ENCODE measurements at regions not wholly inside any gene's neighbourhood (a gene's known extent, or its start where the extent isn't known, plus 50 kb on each side); places are given as distances from the start of the nearest gene placed in this dataset.

DNA sequence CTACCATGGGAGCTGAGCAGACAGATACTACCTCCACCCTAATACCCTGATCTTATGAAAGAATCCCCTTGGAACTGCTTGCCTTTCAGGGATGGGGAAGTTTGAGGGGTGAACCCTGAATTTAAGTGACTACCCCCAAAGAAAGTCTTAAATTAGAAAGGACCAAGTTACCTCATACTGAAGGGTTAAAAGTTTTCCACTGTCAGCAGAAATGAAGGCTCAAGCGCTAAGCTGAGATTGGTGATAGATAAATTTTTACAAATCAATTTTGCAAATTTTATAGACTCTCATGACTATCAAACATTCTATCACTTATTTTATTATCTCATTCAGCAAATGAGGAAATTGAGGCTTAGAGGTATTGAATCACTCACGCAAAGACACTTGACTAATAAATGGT is 233.2 kb upstream of the THSD7B start (continued):
- TF ChIP-seq ZNF843 (tag by site-specific recombination; IDR thresholded peaks at IDR 0.05) (no peak), SP2 (tag by site-specific recombination; IDR thresholded peaks at IDR 0.05) (no peak), ZNF366 (tag by site-specific recombination; conservative IDR thresholded peaks at IDR 0.05) (no peak), ZNF837 (tag by site-specific recombination; IDR thresholded peaks at IDR 0.05) (no peak), ZNF549 (tag by site-specific recombination; IDR thresholded peaks at IDR 0.05) (no peak), ZBTB11 (tag by site-specific recombination; conservative IDR thresholded peaks at IDR 0.05; ENCODE audit: low read depth) (no peak), FEZF1 (tag by site-specific recombination; IDR thresholded peaks at IDR 0.05) (no peak), BCL11B (tag by site-specific recombination; IDR thresholded peaks at IDR 0.05; ENCODE audit: low read depth) (no peak), ZBTB48 (tag by site-specific recombination; IDR thresholded peaks at IDR 0.05) (no peak), ZNF26 (tag by site-specific recombination; IDR thresholded peaks at IDR 0.05) (no peak), ZNF548 (tag by site-specific recombination; IDR thresholded peaks at IDR 0.05) (no peak)

GRCh38 chr2:136531731-136532130 is 233.6 kb upstream of the THSD7B start:
- Histone ChIP-seq H3K27ac (ENCODE audit: extremely low read depth, low read depth, low read length) (no peak overlapping the region), H3K9me3 (ENCODE audit: control insufficient read depth, insufficient read depth, low read depth, low read length) (no peaks in the 10 kb centered on the region), H3K4me3 (ENCODE audit: low read depth, low read length) (no peak overlapping the region), H3K4me1 (ENCODE audit: control insufficient read depth, insufficient read depth, low read length) (no peaks in the 10 kb centered on the region), H3K36me3 (ENCODE audit: control insufficient read depth in 2 of 2, insufficient read depth in 1 of 2, low read length in 2 of 2) (no peaks in the 10 kb centered on the region)
- CTCF ChIA-PET: interaction anchor here (0.6 kb wide), 1 partner anchor 770 kb away, joined by 4 read pairs; no protein-coding TSS in a partner anchor
- POLR2A ChIA-PET: no interaction called here
- TF ChIP-seq ZNF776 (tag by site-specific recombination; IDR thresholded peaks at IDR 0.05; ENCODE audit: borderline replicate concordance) (no peak), ZNF629 (tag by site-specific recombination; IDR thresholded peaks at IDR 0.05) (no peak), BCL11B (tag by site-specific recombination; IDR thresholded peaks at IDR 0.05; ENCODE audit: low read depth) (no peak), ZNF391 (tag by site-specific recombination; IDR thresholded peaks at IDR 0.05; ENCODE audit: borderline replicate concordance, low read depth) (no peak), ZNF645 (tag by site-specific recombination; IDR thresholded peaks at IDR 0.05) (no peak), ZNF266 (tag by site-specific recombination; IDR thresholded peaks at IDR 0.05; ENCODE audit: low read depth) (no peak), KLF10 (tag by site-specific recombination; IDR thresholded peaks at IDR 0.05) (no peak), ZNF132 (tag by site-specific recombination; IDR thresholded peaks at IDR 0.05; ENCODE audit: borderline replicate concordance) (no peak)
- TF ChIP-seq, protein P1, sequence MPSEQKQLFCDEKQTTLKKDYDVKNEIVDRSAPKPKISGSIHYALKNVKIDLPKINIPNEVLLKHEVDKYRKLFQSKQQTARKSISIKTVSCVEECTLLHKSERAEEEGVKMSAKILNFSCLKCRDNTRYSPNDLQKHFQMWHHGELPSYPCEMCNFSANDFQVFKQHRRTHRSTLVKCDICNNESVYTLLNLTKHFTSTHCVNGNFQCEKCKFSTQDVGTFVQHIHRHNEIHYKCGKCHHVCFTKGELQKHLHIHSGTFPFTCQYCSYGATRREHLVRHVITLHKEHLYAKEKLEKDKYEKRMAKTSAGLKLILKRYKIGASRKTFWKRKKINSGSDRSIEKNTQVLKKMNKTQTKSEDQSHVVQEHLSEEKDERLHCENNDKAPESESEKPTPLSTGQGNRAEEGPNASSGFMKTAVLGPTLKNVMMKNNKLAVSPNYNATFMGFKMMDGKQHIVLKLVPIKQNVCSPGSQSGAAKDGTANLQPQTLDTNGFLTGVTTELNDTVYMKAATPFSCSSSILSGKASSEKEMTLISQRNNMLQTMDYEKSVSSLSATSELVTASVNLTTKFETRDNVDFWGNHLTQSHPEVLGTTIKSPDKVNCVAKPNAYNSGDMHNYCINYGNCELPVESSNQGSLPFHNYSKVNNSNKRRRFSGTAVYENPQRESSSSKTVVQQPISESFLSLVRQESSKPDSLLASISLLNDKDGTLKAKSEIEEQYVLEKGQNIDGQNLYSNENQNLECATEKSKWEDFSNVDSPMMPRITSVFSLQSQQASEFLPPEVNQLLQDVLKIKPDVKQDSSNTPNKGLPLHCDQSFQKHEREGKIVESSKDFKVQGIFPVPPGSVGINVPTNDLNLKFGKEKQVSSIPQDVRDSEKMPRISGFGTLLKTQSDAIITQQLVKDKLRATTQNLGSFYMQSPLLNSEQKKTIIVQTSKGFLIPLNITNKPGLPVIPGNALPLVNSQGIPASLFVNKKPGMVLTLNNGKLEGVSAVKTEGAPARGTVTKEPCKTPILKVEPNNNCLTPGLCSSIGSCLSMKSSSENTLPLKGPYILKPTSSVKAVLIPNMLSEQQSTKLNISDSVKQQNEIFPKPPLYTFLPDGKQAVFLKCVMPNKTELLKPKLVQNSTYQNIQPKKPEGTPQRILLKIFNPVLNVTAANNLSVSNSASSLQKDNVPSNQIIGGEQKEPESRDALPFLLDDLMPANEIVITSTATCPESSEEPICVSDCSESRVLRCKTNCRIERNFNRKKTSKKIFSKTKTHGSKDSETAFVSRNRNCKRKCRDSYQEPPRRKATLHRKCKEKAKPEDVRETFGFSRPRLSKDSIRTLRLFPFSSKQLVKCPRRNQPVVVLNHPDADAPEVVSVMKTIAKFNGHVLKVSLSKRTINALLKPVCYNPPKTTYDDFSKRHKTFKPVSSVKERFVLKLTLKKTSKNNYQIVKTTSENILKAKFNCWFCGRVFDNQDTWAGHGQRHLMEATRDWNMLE (tag by site-specific recombination; conservative IDR thresholded peaks at IDR 0.05; ENCODE audit: low read depth): no peak
- TF ChIP-seq, protein P2, sequence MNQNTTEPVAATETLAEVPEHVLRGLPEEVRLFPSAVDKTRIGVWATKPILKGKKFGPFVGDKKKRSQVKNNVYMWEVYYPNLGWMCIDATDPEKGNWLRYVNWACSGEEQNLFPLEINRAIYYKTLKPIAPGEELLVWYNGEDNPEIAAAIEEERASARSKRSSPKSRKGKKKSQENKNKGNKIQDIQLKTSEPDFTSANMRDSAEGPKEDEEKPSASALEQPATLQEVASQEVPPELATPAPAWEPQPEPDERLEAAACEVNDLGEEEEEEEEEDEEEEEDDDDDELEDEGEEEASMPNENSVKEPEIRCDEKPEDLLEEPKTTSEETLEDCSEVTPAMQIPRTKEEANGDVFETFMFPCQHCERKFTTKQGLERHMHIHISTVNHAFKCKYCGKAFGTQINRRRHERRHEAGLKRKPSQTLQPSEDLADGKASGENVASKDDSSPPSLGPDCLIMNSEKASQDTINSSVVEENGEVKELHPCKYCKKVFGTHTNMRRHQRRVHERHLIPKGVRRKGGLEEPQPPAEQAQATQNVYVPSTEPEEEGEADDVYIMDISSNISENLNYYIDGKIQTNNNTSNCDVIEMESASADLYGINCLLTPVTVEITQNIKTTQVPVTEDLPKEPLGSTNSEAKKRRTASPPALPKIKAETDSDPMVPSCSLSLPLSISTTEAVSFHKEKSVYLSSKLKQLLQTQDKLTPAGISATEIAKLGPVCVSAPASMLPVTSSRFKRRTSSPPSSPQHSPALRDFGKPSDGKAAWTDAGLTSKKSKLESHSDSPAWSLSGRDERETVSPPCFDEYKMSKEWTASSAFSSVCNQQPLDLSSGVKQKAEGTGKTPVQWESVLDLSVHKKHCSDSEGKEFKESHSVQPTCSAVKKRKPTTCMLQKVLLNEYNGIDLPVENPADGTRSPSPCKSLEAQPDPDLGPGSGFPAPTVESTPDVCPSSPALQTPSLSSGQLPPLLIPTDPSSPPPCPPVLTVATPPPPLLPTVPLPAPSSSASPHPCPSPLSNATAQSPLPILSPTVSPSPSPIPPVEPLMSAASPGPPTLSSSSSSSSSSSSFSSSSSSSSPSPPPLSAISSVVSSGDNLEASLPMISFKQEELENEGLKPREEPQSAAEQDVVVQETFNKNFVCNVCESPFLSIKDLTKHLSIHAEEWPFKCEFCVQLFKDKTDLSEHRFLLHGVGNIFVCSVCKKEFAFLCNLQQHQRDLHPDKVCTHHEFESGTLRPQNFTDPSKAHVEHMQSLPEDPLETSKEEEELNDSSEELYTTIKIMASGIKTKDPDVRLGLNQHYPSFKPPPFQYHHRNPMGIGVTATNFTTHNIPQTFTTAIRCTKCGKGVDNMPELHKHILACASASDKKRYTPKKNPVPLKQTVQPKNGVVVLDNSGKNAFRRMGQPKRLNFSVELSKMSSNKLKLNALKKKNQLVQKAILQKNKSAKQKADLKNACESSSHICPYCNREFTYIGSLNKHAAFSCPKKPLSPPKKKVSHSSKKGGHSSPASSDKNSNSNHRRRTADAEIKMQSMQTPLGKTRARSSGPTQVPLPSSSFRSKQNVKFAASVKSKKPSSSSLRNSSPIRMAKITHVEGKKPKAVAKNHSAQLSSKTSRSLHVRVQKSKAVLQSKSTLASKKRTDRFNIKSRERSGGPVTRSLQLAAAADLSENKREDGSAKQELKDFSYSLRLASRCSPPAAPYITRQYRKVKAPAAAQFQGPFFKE (tag by site-specific recombination; IDR thresholded peaks at IDR 0.05; ENCODE audit: borderline replicate concordance): no peak
